ENCODE measurements at regions not wholly inside any gene's neighbourhood (a gene's known extent, or its start where the extent isn't known, plus 50 kb on each side); places are given as distances from the start of the nearest gene placed in this dataset.

DNA sequence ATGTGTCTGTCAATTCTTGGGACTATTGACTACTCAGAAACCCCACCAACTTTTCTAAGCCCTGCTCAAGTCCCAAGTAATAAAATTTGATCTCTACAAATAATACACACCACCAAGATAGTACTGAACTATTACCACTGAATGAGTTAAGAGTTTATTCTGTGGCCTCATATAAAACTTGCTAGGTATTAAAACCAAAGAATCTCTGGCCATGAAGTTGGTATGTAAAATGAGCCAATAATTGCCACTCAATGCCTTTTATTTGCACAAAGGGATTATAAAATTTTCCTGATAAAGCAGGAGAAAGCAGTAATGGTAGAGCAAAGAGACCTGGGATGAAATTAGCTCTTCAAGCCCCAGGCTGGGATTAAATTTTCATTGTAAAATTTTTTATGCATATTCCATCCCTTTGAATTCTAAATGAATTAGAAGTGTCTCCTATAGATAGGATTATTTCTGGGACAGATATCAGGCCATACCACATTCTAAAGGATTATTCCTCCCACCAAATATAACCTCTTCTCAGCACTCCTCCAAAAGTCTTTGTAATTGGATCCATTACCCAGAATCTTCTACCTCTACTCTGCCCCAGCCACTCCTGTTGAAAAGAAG, 450.5 kb upstream of the ACVR2A start:
- Mint-ChIP-seq H3K27me3 (ENCODE audit: unreplicated experiment) (no peaks in the 10 kb centered on the region), H3K36me3 (ENCODE audit: unreplicated experiment) (no peaks in the 10 kb centered on the region), H3K4me3 (ENCODE audit: unreplicated experiment) (no peak overlapping the region), H3K4me1 (ENCODE audit: unreplicated experiment) (no peaks in the 10 kb centered on the region), H3K9me3 (ENCODE audit: unreplicated experiment) (no peaks in the 10 kb centered on the region), H3K27ac (ENCODE audit: unreplicated experiment) (no peak overlapping the region)
- no peak for DNase-seq (ENCODE audit: extremely low spot score, unreplicated experiment)
- TF ChIP-seq, protein P1, sequence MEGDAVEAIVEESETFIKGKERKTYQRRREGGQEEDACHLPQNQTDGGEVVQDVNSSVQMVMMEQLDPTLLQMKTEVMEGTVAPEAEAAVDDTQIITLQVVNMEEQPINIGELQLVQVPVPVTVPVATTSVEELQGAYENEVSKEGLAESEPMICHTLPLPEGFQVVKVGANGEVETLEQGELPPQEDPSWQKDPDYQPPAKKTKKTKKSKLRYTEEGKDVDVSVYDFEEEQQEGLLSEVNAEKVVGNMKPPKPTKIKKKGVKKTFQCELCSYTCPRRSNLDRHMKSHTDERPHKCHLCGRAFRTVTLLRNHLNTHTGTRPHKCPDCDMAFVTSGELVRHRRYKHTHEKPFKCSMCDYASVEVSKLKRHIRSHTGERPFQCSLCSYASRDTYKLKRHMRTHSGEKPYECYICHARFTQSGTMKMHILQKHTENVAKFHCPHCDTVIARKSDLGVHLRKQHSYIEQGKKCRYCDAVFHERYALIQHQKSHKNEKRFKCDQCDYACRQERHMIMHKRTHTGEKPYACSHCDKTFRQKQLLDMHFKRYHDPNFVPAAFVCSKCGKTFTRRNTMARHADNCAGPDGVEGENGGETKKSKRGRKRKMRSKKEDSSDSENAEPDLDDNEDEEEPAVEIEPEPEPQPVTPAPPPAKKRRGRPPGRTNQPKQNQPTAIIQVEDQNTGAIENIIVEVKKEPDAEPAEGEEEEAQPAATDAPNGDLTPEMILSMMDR (IDR thresholded peaks at IDR 0.05): no peak

- no peak overlapping the region for H3K27ac Mint-ChIP-seq (ENCODE audit: unreplicated experiment)
- H3K27me3 Mint-ChIP-seq (ENCODE audit: unreplicated experiment): peaks cover 4% of the 10 kb centered on the region
- TF ChIP-seq, protein P1 (IDR thresholded peaks at IDR 0.05): no peak
- DNase-seq (ENCODE audit: extremely low spot score, unreplicated experiment): no peak
- no peaks in the 10 kb centered on the region for H3K9me3 Mint-ChIP-seq (ENCODE audit: unreplicated experiment)
- no peaks in the 10 kb centered on the region for H3K36me3 Mint-ChIP-seq (ENCODE audit: unreplicated experiment)
- no peak overlapping the region for H3K4me3 Mint-ChIP-seq (ENCODE audit: unreplicated experiment)
- H3K4me1 Mint-ChIP-seq (ENCODE audit: unreplicated experiment): no peaks in the 10 kb centered on the region
Observed at GRCh38 chr2:147392180-147392579, 452.6 kb upstream of the ACVR2A start.

DNA sequence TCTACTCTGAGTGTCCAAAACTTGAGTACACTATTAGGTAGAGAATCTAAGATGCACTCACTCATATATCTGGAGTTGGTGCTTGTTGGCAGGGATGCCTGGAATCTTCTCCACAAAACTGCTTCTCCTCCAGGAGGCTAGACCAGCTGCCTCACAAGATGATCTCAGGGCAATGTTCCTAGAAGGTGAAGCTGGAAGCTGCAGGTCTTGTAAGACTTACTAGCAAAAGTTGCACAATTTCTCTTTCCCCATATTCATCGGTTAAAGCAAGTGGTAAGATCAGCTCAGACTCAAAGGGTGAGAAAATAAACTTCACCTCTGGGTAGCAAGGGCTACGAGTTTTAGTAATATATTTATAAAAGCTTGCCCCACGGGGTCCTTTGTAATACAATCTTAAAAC, 454.4 kb upstream of the ACVR2A start:
- Mint-ChIP-seq H3K27me3 (ENCODE audit: unreplicated experiment) (peaks cover 4% of the 10 kb centered on the region), H3K9me3 (ENCODE audit: unreplicated experiment) (no peaks in the 10 kb centered on the region), H3K36me3 (ENCODE audit: unreplicated experiment) (no peaks in the 10 kb centered on the region), H3K4me1 (ENCODE audit: unreplicated experiment) (no peaks in the 10 kb centered on the region), H3K4me3 (ENCODE audit: unreplicated experiment) (no peak overlapping the region), H3K27ac (ENCODE audit: unreplicated experiment) (no peak overlapping the region)
- TF ChIP-seq, protein P1 (IDR thresholded peaks at IDR 0.05): no peak
- DNase-seq (ENCODE audit: extremely low spot score, unreplicated experiment): no peak

DNA sequence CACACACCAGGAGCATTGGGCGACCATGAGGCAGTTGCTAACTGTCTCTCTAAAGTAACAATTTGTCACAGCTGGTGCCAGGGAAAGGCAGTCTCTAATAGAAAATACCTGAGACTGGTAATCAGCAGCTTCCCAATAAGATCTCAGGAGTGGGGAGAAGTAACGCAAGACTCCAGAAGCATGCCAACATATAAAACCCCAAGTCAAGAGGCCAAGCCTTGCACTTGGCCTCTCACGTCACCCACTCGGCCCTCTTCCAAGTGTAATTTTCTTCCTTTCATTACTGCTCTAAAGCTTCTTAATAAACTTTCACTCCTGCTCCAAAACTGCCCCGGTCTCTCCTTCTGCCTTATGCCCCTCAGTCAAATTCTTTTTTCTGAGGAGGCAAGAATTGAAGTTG, 455.6 kb upstream of the ACVR2A start:
- Mint-ChIP-seq H3K27ac (ENCODE audit: unreplicated experiment) (no peak overlapping the region), H3K9me3 (ENCODE audit: unreplicated experiment) (no peaks in the 10 kb centered on the region), H3K4me1 (ENCODE audit: unreplicated experiment) (no peaks in the 10 kb centered on the region), H3K4me3 (ENCODE audit: unreplicated experiment) (no peak overlapping the region), H3K27me3 (ENCODE audit: unreplicated experiment) (peaks cover 4% of the 10 kb centered on the region), H3K36me3 (ENCODE audit: unreplicated experiment) (no peaks in the 10 kb centered on the region)
- DNase-seq (ENCODE audit: extremely low spot score, unreplicated experiment): no peak
- TF ChIP-seq, protein P1 (IDR thresholded peaks at IDR 0.05): no peak

GRCh38 chr2:147388217-147388616, 456.6 kb upstream of the ACVR2A start:
- H3K27ac Mint-ChIP-seq (ENCODE audit: unreplicated experiment): no peak overlapping the region
- TF ChIP-seq, protein P1 (IDR thresholded peaks at IDR 0.05): no peak
- no peaks in the 10 kb centered on the region for H3K4me1 Mint-ChIP-seq (ENCODE audit: unreplicated experiment)
- no peaks in the 10 kb centered on the region for H3K36me3 Mint-ChIP-seq (ENCODE audit: unreplicated experiment)
- peaks cover 4% of the 10 kb centered on the region for H3K27me3 Mint-ChIP-seq (ENCODE audit: unreplicated experiment)
- no peaks in the 10 kb centered on the region for H3K9me3 Mint-ChIP-seq (ENCODE audit: unreplicated experiment)
- no peak overlapping the region for H3K4me3 Mint-ChIP-seq (ENCODE audit: unreplicated experiment)
- no peak for DNase-seq (ENCODE audit: extremely low spot score, unreplicated experiment)

Data from osteocyte (in vitro differentiated cells).